ENCODE measurements at regions not wholly inside any gene's neighbourhood (a gene's known extent, or its start where the extent isn't known, plus 50 kb on each side); places are given as distances from the start of the nearest gene placed in this dataset.

DNA sequence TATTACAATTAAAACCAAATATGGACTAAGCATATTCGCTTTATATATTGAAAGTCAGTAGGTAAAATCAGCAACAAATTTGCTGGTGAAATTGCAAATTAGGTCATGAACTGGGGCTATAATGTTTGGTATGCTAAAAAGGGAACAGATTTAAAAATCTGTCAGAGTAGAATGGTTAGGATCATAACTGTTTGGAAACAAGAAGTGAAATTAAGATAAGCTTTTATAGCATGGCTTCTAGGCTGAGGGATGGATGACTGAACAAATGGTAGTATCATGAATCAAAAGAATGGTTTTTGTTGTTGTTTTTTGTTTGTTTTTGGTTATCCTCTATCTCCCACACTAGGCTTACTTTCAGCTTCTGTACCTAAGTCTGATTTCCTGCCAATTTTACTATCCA is 1090.4 kb downstream of the PCDH9 start:
- WGBS, 2 donors, result 90 to 93% methylated on average over 1 of the region's 1 CpG
- Histone ChIP-seq H3K27me3 (no peaks in the 10 kb centered on the region), H3K9me3 (no peaks in the 10 kb centered on the region), H3K4me1 (no peaks in the 10 kb centered on the region), H3K4me3 (replicated peaks in 1 of 3) (no peak overlapping the region), H3K27ac (no peak overlapping the region), H3K36me3 (no peaks in the 10 kb centered on the region)
- TF ChIP-seq POLR2A (IDR thresholded peaks at IDR 0.05), result no peak
- TF ChIP-seq, protein P1, sequence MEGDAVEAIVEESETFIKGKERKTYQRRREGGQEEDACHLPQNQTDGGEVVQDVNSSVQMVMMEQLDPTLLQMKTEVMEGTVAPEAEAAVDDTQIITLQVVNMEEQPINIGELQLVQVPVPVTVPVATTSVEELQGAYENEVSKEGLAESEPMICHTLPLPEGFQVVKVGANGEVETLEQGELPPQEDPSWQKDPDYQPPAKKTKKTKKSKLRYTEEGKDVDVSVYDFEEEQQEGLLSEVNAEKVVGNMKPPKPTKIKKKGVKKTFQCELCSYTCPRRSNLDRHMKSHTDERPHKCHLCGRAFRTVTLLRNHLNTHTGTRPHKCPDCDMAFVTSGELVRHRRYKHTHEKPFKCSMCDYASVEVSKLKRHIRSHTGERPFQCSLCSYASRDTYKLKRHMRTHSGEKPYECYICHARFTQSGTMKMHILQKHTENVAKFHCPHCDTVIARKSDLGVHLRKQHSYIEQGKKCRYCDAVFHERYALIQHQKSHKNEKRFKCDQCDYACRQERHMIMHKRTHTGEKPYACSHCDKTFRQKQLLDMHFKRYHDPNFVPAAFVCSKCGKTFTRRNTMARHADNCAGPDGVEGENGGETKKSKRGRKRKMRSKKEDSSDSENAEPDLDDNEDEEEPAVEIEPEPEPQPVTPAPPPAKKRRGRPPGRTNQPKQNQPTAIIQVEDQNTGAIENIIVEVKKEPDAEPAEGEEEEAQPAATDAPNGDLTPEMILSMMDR (IDR thresholded peaks at IDR 0.05), result no peak
- no peak for DNase-seq
- intact Hi-C loops (cut with DNase I), result no loop called here

DNA sequence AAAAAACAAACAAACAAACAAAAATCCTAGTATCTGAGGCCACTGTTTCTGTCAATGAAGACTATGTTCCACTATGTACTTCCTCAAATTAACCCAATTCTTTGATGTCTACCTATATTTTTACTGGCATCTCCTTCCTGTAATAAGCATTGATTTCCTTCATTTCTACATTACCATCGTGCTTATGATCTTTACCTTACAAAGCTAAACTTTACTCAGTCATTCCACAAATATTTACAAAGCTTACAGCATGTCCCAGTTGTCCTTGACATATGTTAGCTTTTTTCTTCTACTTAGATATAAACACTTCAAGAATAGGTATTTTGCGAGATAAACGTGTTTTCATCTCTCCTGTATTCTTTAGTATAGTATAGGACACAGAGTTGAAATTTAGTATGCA is 1090.9 kb downstream of the PCDH9 start:
- no peak for DNase-seq
- intact Hi-C loops (cut with DNase I), result no loop called here
- H3K4me1 ChIP-seq, result no peaks in the 10 kb centered on the region
- TF ChIP-seq, protein P1 (IDR thresholded peaks at IDR 0.05), result no peak
- no peak for TF ChIP-seq POLR2A (IDR thresholded peaks at IDR 0.05)
- WGBS, 2 donors, result 69 to 75% methylated on average over 3 of the region's 3 CpGs
- H3K9me3 ChIP-seq, result no peaks in the 10 kb centered on the region
- H3K27me3 ChIP-seq, result no peaks in the 10 kb centered on the region
- no peak overlapping the region for H3K4me3 ChIP-seq (replicated peaks in 1 of 3)
- H3K36me3 ChIP-seq, result no peaks in the 10 kb centered on the region
- no peak overlapping the region for H3K27ac ChIP-seq

DNA sequence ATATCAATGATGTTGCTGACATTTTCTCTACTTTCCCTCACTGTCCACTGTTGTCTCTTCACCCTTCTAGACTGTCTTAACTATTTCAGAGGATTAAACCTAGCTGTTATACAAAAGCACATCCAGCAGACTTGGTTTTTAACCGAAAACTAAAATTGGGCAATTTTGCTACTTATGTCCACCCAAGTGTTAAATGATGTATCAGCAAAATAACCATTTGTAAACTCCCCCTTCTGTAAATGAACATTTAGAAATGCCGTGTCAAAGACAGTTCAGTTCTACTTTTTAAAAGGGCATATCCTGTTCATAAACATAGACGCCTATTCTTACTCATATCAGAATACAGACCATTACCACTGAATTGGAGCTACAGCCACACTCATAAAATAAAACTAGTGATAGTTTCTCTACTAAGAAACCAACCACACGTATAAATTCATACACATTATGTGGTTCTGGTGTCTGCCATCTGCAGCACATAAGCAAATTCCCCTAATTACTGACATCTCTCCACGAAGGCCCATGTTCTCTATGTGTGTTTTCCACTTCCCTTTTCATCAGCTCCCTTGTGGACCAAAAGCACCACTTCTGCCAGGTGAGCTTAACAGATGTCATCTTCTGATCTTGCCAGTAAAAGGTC is 1091.8 kb downstream of the PCDH9 start:
- no peaks in the 10 kb centered on the region for H3K36me3 ChIP-seq
- H3K27ac ChIP-seq, result no peak overlapping the region
- no peak overlapping the region for H3K4me3 ChIP-seq (replicated peaks in 1 of 3)
- H3K9me3 ChIP-seq, result no peaks in the 10 kb centered on the region
- H3K27me3 ChIP-seq, result no peaks in the 10 kb centered on the region
- no peaks in the 10 kb centered on the region for H3K4me1 ChIP-seq
- intact Hi-C loops (cut with DNase I), result no loop called here
- DNase-seq, result no peak
- no peak for TF ChIP-seq POLR2A (IDR thresholded peaks at IDR 0.05)
- TF ChIP-seq, protein P1 (IDR thresholded peaks at IDR 0.05), result no peak
- WGBS, 2 donors, result 76 to 86% methylated on average over 5 of the region's 5 CpGs

DNA sequence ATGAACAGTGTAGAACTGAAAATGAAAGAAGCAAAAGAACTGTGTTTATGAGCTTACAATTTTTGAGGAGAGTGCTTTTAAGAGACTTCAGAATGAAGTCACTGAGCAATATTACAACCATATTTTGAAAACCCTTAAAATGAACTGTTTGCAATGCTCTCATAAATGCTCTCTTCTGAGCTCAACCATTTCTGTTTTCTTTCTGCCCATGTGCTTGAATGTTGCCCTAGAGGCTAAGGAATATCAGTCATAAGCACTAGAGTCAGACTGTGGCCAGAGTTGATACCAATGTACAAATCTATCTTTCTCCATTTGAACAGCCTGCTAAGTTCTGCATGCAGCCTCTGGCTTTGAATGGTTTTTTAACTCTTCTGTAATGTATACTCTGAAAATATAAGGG is 1092.8 kb downstream of the PCDH9 start:
- intact Hi-C loops (cut with DNase I), result no loop called here
- H3K36me3 ChIP-seq, result no peaks in the 10 kb centered on the region
- no peaks in the 10 kb centered on the region for H3K27me3 ChIP-seq
- TF ChIP-seq POLR2A (IDR thresholded peaks at IDR 0.05), result no peak
- TF ChIP-seq, protein P1 (IDR thresholded peaks at IDR 0.05), result no peak
- no peak overlapping the region for H3K4me3 ChIP-seq (replicated peaks in 1 of 3)
- H3K9me3 ChIP-seq, result no peaks in the 10 kb centered on the region
- DNase-seq, result no peak
- H3K27ac ChIP-seq, result no peak overlapping the region
- H3K4me1 ChIP-seq, result no peaks in the 10 kb centered on the region

DNA sequence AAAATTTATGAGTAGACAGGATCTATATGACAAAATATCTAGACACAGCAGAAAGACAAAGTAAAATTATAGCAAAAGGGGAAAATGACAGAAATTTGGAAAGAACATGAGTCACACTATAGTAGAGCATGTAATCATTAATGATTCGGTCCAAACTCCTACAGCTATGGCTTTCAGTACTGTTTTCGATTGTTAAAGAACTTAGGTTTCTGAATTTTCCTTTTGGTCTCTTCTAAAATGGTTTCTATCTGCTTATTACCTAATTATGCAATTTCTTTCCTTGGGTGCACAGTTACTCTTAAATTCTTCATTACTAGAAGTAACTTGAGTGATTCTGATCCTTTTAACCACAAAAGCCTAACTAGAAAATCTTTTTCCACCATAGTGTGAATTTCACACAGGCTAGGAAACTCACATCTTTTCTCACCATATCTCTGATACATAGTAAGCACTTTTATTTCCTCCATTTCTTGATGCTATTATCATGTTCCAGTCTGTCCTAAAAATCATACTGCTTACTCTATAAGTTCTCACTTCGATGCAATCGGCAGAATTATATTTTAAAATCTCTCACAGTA is 1101.4 kb downstream of the PCDH9 start:
- Histone ChIP-seq H3K27me3 (no peaks in the 10 kb centered on the region), H3K9me3 (no peaks in the 10 kb centered on the region), H3K4me1 (no peaks in the 10 kb centered on the region), H3K27ac (no peak overlapping the region), H3K4me3 (replicated peaks in 1 of 3) (no peak overlapping the region), H3K36me3 (no peaks in the 10 kb centered on the region)
- no peak for DNase-seq
- 91 to 95% methylated on average over 4 of the region's 4 CpGs for WGBS, 2 donors
- intact Hi-C loops (cut with DNase I), result no loop called here
- TF ChIP-seq POLR2A (IDR thresholded peaks at IDR 0.05), result no peak
